IPS-18a (cell line): ENCODE measurements at regions not wholly inside any gene's neighbourhood (a gene's known extent, or its start where the extent isn't known, plus 50 kb on each side); places are given as distances from the start of the nearest gene placed in this dataset.

Experiments used
- H3K27ac ChIP-seq: one replicate; pipeline ENCODE4 v1.5.1; 2013; ENCODE audit warnings: low read length
- H3K27me3 ChIP-seq: one replicate; pipeline ENCODE4 v1.6.1; 2013; ENCODE audit warnings: mild to moderate bottlenecking, low read length; ENCODE audit not compliant: control insufficient read depth, insufficient read depth
- H3K36me3 ChIP-seq: one replicate; pipeline ENCODE4 v1.6.1; 2013; ENCODE audit warnings: low read depth, low read length; ENCODE audit not compliant: control insufficient read depth
- H3K4me1 ChIP-seq: one replicate; pipeline ENCODE4 v1.6.1; 2013; ENCODE audit warnings: low read depth, low read length; ENCODE audit not compliant: control insufficient read depth
- H3K4me3 ChIP-seq: one replicate; pipeline ENCODE4 v1.5.1; 2013; ENCODE audit warnings: low read length
- H3K9ac ChIP-seq: one replicate; pipeline ENCODE4 v1.6.1; 2013; ENCODE audit warnings: mild to moderate bottlenecking, low read length, moderate library complexity
- H3K9me3 ChIP-seq: one replicate; pipeline ENCODE4 v1.6.1; 2013; ENCODE audit warnings: low read depth, low read length; ENCODE audit not compliant: control insufficient read depth

DNA sequence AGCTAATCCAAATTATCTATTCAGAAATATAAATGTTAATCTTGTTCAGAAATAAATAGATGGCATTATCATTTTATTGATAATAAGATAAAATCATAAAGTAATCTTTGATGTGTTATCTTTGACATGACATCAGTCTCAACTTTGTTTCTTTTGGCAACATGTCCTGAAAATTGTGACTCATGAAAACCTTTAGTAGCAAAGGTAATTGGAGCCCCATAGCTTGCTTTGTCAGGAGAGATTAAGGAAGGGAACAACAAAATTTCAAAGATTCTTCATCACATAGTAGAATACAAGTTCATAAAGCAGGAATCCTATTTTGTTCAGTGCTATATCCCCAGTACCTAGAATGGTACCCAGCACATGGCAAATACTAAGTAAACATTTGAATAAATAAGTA is 165.4 kb downstream of the KCNE4 start:
- no peaks in the 10 kb centered on the region for H3K27me3 ChIP-seq
- no peaks in the 10 kb centered on the region for H3K36me3 ChIP-seq
- no peak overlapping the region for H3K27ac ChIP-seq
- H3K4me3 ChIP-seq = no peak overlapping the region
- H3K4me1 ChIP-seq = peaks cover 4% of the 10 kb centered on the region
- no peak overlapping the region for H3K9ac ChIP-seq
- no peaks in the 10 kb centered on the region for H3K9me3 ChIP-seq

DNA sequence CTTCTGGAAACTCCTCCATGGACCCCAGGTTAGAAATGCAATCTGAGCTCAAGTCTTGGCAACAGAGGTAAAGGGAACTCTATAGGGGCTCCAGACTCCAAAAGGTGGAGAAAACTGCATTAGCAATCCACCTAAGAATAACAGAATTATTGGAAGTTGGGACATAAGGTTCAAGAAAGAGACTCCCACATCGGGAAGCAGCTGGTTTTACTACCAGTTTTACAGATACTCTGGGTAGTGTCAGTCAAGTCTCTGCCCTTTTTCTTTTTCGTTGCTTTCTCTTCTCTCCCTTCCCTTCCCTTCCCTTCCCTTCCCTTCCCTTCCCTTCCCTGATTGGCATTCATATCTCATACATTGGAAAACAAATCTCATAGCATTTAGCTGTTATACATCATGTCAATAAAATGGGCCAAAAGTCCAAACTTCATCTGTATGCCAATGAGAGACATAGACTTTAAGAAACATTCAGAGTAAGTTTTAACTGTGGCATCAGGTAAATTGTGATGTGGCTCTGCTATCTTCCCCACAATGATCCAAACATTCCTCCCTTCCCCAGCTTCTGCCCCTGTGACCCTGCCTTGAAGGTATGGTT is 166.7 kb downstream of the KCNE4 start:
- no peaks in the 10 kb centered on the region for H3K27me3 ChIP-seq
- no peaks in the 10 kb centered on the region for H3K36me3 ChIP-seq
- H3K4me3 ChIP-seq = no peak overlapping the region
- H3K9me3 ChIP-seq = no peaks in the 10 kb centered on the region
- peaks cover 4% of the 10 kb centered on the region for H3K4me1 ChIP-seq
- no peak overlapping the region for H3K9ac ChIP-seq
- no peak overlapping the region for H3K27ac ChIP-seq

DNA sequence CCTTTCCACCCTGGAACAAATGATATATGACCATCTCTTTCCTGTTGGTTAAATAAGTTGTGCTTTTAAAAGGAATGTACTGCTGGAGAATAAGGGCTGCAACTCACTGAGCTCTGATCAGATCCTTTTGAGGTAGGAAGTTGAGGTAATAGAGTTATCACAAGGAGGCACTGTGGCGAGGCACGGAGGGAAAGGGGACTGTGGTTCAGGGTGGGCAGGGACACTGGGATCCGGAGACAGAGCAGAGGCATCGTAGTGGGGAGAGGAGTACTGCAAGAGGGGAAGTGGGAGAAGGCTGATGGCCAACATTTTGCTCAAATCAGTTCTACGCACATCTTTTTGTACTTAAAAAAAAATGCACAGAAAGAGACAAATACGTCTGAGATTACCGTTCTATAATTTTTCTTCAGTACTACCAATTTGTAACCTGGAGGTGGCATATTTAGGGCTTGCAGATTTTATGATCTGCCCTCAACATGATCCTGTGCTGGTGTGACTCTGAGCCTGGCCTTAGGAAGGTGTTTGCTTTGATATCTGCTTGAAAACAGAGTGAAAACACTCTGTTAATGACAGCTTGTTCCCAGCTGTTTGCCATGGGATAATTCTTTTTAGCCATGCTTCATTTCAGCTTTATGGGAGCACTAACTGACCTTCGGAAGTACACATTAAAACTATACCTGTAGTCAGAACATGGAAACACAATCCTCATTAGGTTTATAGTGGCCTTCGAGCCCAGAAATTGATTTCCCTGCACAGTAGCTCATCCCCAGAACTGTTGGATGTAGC is 168.1 kb downstream of the KCNE4 start:
- Histone ChIP-seq H3K9ac (no peak overlapping the region), H3K27ac (no peak overlapping the region), H3K36me3 (no peaks in the 10 kb centered on the region), H3K27me3 (no peaks in the 10 kb centered on the region), H3K9me3 (no peaks in the 10 kb centered on the region), H3K4me1 (peaks cover 4% of the 10 kb centered on the region), H3K4me3 (no peak overlapping the region)

DNA sequence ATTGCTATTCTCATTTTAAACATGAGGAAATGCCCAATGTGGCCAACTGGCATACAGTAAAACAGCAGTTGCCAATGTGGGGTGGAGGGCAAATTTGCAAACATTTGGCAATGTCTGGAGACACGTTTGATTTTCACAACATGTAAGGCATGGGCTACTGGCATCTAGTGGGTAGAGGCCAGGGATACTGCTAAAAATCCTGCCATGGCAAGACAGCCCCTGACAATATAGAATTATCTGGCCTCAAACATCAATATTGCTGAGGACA is 168.6 kb downstream of the KCNE4 start:
- Histone ChIP-seq H3K27me3 (no peaks in the 10 kb centered on the region), H3K4me3 (no peak overlapping the region), H3K27ac (no peak overlapping the region), H3K9ac (no peak overlapping the region), H3K9me3 (no peaks in the 10 kb centered on the region), H3K36me3 (no peaks in the 10 kb centered on the region), H3K4me1 (peaks cover under 1% of the 10 kb centered on the region)

DNA sequence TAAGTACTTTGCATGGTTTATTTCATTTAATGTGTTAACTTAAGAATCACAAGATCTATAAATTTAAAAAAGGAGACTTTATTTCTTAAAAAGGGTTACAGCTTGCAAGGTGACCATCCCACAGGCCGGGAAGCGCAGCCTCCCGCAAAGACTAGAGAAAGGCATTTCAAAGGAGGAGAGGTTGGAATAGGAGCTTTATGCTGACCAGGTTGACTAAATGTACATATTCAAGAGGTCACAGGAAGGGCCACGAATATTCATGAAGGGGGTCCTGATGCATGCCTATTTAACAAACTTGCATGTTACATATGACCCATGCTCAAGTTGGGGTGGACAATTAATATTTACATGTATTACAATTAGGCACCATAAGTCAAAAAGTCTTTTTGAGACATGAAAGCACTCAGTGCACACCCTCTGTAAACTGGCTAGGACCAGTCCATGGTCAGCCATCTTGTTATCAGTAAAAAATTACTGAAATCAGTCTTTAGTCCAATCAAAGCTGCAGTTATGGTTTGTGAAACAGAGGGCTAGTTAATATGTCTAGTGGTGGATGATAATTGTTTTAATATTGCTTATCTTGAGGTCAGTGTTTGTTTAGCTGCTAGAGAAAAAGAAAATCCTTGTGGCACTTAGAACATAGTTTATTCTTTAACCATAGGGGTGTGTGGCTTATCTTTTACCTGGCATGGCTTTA is 169.3 kb downstream of the KCNE4 start:
- Histone ChIP-seq H3K9ac (no peak overlapping the region), H3K4me1 (no peaks in the 10 kb centered on the region), H3K27ac (no peak overlapping the region), H3K36me3 (no peaks in the 10 kb centered on the region), H3K9me3 (no peaks in the 10 kb centered on the region), H3K27me3 (no peaks in the 10 kb centered on the region), H3K4me3 (no peak overlapping the region)

DNA sequence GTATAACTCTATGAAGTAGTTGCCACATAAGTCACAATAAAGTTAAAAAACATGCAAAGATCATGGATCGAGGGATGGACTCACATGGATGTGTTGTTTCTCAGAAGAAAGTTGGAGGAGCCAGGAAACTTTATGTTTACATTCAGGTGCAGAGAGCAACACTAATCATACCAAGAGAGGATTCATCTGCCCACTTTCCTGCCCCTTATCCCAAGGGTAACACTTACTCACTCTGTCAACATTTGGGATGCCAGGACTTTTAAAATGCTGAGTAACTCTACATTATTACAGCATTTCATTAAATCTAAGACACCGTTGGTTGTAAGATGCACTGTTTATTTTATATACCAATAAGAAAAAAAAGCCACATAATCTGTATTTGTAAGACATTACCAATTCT is 170.4 kb downstream of the KCNE4 start:
- Histone ChIP-seq H3K9ac (no peak overlapping the region), H3K4me3 (no peak overlapping the region), H3K27ac (no peak overlapping the region), H3K36me3 (no peaks in the 10 kb centered on the region), H3K9me3 (no peaks in the 10 kb centered on the region), H3K27me3 (no peaks in the 10 kb centered on the region), H3K4me1 (no peaks in the 10 kb centered on the region)

DNA sequence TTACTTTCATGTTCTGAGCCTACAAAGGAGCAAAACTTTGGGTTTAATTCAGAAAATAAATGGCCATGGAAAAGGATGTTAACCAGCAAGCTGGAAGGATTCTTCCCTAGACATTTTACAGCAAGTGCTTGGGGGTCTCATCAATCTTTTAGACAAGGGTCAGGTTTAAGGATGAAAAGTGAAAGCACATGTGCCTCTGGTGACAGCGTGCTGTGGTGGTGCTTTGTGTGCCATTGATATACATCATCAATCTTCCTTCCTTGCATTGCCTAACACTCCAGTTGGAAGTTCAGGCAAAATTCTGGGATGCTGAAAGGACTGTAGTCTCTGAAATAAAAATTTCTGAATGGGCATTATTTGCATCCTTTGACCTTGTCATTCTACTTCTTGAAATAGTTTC is 171.2 kb downstream of the KCNE4 start:
- H3K27ac ChIP-seq = no peak overlapping the region

DNA sequence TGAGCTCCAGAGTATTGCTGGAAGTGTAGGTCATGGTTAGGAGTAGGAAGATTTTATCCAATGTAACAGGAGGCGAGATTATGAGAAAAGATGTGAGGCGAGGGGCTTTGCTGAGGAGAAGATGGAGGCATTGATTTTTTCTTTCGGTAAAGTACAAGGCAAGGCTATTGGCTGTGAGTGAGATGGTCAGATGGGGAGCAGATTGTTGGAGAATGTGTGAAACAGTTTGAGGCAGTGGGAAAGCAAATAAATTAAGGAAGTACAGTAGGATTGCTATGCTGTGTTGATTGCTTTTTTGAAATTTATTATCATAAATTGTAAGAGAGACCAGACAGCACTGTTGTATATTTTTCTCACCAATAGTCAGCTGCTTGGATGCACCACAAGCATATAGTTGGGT is 173.3 kb downstream of the KCNE4 start:
- Histone ChIP-seq H3K9me3 (no peaks in the 10 kb centered on the region), H3K27me3 (no peaks in the 10 kb centered on the region), H3K9ac (no peak overlapping the region), H3K4me3 (no peak overlapping the region), H3K4me1 (no peaks in the 10 kb centered on the region), H3K27ac (no peak overlapping the region), H3K36me3 (no peaks in the 10 kb centered on the region)

More for the DNA sequence above, 171.2 kb downstream of the KCNE4 start:
- H3K9me3 ChIP-seq = no peaks in the 10 kb centered on the region
- no peaks in the 10 kb centered on the region for H3K36me3 ChIP-seq
- no peaks in the 10 kb centered on the region for H3K27me3 ChIP-seq
- H3K9ac ChIP-seq = no peak overlapping the region
- no peaks in the 10 kb centered on the region for H3K4me1 ChIP-seq
- no peak overlapping the region for H3K4me3 ChIP-seq

DNA sequence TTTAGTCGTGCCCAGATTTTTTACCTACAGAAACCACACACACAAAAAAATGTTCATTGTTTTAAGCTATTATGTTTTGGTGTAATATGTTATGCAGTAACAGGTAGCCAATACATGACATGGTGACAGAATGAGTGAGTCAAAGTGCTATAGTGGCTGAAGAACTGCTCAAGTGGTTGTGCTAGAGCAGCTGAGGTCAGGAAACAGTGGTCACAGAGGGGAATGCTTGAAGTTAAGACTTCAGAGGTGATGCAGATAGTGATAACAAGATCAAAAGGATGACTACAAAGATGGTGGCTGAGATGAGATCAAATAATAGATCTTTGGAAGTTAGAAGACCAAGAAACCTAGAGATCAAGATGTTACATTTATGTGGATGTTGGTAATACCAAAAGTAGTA is 174.3 kb downstream of the KCNE4 start:
- no peak overlapping the region for H3K4me3 ChIP-seq
- no peak overlapping the region for H3K27ac ChIP-seq
- no peaks in the 10 kb centered on the region for H3K9me3 ChIP-seq
- H3K27me3 ChIP-seq = no peaks in the 10 kb centered on the region
- H3K36me3 ChIP-seq = no peaks in the 10 kb centered on the region
- no peak overlapping the region for H3K9ac ChIP-seq
- H3K4me1 ChIP-seq = no peaks in the 10 kb centered on the region

DNA sequence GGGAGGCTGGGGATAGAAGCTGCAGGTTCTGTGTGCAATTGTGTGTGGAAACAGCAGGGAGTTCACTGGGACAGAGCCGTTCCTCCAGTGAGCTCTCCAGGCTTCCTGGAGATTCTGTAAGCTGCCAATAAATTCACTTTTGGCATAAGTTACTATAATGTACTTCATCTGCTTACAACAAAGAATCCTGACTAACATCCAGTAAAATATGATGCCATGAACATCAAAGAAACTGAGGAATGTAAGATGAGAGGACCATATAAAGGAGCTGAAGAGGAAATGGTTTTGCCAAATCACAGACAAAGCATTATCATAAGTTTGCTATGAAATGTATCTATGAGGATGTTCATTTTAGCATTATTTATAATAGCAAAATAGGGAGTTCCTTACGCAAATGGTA is 175.3 kb downstream of the KCNE4 start:
- no peak overlapping the region for H3K4me3 ChIP-seq
- no peaks in the 10 kb centered on the region for H3K36me3 ChIP-seq
- H3K27ac ChIP-seq = no peak overlapping the region
- no peak overlapping the region for H3K9ac ChIP-seq
- H3K27me3 ChIP-seq = no peaks in the 10 kb centered on the region
- no peaks in the 10 kb centered on the region for H3K9me3 ChIP-seq
- H3K4me1 ChIP-seq = no peaks in the 10 kb centered on the region

DNA sequence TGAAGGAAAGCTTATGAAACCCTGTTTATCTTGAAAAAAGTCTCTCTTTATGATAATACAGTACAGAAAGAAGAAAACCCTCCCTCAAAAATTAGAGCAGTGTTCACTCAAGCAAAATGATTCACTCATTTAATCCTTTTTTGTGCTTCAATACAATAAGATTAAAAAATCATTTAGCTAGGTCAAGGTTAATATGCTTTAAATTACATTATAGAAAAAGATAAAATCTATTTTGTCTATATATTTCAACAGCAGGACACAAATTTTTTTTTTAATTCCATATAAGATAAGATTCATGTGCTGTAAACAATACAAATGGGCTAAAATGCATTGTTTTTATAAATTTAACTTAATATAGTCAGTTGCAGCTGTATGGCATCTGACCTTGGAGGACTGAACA is 176.9 kb downstream of the KCNE4 start:
- Histone ChIP-seq H3K27me3 (no peaks in the 10 kb centered on the region), H3K4me3 (no peak overlapping the region), H3K9me3 (no peaks in the 10 kb centered on the region), H3K36me3 (no peaks in the 10 kb centered on the region), H3K27ac (no peak overlapping the region), H3K9ac (no peak overlapping the region), H3K4me1 (no peaks in the 10 kb centered on the region)

DNA sequence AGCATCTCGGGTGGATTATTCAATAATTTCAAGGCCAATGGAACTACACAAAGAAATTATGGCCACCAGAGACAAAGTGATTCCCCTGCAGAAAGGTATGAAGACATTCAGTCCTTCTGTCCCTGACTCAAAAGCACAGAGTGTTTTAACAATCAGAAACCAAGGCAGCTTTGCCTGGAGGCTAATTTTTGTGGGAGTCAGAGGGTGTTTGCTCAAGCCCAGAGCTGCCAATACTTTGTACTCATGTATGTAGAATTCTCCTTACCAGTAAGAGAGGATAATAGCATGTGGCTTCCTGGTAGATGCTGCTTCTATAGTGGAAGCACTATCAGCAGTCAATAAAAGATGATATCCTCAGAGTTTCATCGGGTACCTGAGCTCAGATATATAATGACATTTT is 178.4 kb downstream of the KCNE4 start:
- no peaks in the 10 kb centered on the region for H3K27me3 ChIP-seq
- no peaks in the 10 kb centered on the region for H3K9me3 ChIP-seq
- H3K36me3 ChIP-seq = no peaks in the 10 kb centered on the region
- no peak overlapping the region for H3K9ac ChIP-seq
- H3K27ac ChIP-seq = no peak overlapping the region
- H3K4me3 ChIP-seq = no peak overlapping the region
- H3K4me1 ChIP-seq = no peaks in the 10 kb centered on the region
